ENCODE measurements at regions not wholly inside any gene's neighbourhood (a gene's known extent, or its start where the extent isn't known, plus 50 kb on each side); places are given as distances from the start of the nearest gene placed in this dataset.
"Not testable (repeated sequence)": the region's sequence is repeated elsewhere in the genome, so short reads cannot be mapped to it uniquely, and the experiment has no call there.

DNA sequence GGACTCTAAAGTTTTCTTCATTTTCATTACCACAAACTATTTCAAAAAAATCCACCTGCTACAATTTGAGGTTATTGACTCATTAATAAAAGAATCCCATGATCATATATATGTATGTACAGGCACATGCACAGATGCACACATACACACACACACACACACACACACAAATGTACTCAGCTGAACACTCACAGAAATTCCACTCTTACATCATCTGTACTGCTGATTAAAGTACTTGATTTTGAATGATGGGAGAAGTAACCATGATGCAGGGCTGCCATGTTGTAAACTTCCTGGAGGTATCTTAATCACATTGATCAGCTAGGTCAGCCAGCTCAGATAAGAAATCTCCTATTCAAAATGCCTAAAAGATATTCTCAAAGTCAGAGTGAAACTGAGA lies 1313.2 kb upstream of the NRXN1 start:
- no peak for ATAC-seq

DNA sequence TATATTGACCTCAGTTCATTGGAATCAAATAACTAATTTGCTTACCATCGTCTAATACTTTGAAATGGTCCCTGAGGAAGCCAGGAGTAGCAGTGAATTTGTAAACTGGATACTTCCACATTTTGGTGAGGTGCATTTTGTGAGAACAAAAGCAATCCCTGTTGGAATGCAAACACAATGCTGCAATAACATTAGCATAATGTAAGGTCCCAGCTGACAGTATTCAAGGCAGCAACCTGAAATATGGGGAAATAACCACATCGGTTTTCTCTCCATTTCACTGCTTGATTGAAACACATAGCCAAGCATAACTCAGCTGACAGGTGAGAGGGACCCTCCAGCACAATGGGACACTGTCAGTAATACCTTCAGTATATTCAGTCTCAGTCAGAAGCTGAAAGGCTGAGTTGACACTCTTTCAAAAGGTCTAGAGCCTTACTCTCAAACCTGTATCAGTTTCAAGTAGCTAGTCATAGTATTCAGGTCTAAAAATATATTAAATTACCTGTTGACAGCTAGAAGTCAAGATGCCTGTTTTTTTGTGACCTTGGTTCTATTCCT lies 1311.9 kb upstream of the NRXN1 start:
- no peak for ATAC-seq

DNA sequence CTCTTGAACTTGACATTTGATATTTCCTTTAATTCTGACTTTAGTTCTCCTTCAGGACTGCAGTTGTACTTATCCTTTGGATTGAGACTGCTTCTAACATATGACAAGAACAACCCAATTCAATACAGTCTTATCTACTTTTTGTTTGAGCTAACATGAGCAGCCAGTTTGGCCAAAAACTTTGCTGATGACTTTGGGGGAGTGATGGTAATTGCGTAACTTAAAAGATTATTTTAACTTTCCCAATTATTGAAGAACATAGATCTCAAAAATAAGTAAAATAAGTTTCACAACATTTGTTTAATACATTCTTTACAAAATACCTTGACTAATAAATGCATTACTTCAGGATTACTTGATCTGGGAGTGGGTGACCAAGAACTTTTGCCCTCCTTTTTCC lies 1311.1 kb upstream of the NRXN1 start:
- no peak for ATAC-seq

DNA sequence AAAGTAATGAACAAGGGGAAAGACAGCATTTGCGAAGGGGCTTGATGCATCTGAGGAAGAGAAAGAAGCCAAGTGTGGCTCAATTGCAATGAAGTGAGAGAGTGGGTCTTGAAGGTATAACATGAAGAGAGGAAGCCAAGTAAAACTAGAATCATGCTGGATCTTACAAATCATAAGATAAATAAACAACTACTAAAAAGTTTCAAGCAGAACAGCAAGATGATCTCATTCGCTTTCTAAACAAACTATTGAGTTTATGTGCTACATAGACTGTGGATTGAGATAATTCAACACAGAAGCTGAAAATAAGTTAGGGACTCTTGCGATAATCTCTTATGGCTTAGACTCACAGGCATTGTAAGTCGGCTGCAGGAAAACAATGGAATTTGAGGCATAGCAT lies 1310.5 kb upstream of the NRXN1 start:
- ATAC-seq, result no peak

DNA sequence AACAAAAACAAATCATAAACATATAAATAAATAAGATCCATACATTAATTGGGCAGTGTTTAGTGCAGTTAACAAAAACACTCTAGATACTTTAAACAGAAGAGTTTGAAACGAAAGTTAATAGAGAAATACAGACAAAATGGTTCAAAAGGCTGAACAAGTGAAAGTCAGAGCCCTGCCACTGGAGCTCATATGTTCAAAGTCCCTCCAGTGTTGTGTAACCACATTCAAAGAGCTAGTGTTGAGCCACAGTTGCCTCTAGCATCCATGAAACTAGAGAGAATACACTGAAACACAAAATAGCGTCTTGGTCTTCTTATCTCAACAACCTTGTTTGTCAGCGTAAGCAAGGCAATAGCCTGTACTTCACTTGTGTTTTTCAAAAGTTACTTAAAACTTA lies 1309.8 kb upstream of the NRXN1 start:
- no peak for ATAC-seq

DNA sequence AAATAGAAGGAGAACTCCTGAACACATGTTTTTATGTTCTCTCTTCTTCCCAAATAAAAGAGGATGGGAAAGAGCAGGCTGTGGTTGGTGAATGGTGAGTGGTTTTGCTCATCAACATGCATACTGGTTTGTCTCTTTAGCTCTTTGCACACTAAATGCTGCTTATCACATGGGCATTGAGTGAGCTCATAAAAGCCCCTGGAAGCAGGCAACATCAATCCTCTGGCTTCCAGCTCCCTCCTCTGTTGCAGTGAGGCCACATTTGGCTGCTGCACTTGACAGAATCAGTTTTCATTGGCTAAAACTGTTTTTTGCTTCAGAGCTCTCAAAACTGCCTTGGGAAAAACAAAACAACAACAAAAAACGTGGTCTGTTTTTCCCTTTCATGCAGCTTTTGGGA lies 1308.2 kb upstream of the NRXN1 start:
- no peak for ATAC-seq

DNA sequence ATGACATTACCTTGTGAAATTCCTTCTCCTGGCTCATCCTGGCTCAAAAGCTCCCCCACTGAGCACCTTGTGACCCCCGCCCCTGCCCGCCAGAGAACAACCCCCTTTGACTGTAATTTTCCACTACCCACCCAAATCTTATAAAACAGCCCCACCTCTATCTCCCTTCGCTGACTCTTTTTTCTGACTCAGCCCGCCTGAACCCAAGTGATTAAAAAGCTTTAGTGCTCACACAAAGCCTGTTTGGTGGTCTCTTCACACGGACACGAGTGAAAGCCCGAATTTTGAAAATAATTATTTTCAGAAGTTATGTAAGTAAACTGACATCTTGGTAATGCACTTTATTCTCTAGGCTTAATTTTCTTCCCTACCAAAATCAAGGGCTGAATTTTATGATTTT lies 1305.9 kb upstream of the NRXN1 start:
- not testable (repeated sequence) for ATAC-seq

DNA sequence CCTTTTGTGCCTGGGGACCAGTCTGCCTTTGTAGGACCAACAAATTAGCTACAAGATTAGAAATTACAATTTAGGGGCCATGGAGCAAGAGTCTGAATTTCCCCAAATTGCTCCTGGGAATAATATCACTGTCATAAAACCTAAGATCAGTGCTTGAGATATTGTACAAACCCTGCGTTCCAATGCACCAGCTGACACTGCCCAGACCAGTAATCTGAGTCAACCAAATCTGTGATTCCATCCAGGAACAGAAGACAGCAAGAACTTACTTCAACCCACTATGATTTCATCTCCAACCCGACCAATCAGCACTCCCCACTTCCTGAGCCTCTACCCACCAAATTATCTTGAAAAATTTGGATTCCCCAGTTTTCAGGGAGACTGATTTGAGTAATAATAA lies 1305.0 kb upstream of the NRXN1 start:
- ATAC-seq, result no peak

DNA sequence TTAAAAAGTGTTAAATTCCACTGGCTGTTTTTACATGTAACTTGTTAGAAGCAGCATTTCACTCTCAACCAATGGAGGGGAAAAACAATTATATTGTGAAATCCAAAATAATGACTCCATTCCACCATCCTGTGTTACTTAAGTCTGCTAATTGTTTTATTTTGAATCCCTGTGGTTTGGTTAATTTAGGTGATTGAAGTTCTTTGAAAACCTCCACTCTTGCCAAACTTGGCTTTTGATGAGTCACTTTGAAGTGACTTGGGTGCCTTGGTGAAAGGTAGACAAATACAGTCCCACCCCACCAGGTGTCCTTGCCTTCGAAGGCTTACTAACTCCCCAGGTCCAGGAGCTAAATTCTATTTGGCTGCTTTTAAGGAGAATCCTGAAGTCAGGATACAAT lies 1303.8 kb upstream of the NRXN1 start:
- no peak for ATAC-seq

DNA sequence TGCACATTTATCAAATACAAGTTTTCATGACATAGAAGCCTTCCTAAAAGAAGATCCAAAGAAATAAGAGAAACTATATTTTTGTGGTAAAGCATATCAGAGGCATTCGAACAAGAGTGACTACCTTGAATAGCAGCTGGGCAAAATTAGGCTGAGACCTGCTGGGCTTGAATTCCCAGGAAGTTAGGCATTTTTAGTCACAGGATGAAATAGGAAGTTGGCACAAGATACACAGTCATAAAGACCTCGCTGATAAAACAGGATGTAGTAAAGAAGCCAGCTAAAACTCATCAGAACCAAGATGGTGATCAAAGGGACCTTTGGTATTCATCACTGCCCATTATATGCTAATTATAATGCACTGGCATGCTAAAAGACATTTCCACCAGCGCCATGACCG lies 1302.3 kb upstream of the NRXN1 start:
- ATAC-seq, result no peak

DNA sequence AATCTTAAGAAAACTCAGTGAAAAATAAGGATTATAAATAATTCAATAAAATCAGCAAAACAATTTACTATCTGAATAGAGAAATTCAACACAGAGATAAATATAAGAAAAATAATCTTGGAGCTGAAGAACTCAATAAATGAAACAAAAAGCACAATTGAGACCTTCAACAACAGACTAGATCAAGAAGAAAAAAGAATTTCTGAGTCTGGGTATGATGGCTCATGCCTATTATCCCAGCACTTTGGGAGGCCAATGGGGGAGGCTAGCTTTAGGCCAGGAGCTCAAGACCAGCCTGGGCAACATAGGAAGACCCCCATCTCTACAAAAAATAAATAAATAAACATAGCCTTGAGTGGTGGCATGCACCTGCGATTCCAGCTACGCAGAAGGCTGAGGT lies 1295.7 kb upstream of the NRXN1 start:
- ATAC-seq, result no peak

DNA sequence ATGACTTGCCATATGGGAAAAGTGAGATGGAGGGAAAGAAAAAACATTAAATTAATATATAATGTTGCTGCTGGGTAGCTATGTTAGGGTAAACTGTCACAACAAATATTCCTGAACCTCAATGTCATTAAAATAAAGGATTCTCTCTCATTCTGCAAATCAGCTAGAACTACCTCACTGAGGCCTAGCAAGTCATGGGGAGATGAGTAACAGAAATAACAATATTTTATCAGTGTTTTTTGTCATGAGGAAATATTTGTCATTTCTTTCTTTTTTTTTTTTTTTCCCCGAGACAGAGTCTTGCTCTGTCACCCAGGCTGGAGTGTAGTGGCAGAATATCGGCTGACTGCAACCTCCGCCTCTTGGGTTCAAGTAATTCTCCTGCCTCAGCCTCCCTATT lies 1282.3 kb upstream of the NRXN1 start:
- ATAC-seq, result no peak

DNA sequence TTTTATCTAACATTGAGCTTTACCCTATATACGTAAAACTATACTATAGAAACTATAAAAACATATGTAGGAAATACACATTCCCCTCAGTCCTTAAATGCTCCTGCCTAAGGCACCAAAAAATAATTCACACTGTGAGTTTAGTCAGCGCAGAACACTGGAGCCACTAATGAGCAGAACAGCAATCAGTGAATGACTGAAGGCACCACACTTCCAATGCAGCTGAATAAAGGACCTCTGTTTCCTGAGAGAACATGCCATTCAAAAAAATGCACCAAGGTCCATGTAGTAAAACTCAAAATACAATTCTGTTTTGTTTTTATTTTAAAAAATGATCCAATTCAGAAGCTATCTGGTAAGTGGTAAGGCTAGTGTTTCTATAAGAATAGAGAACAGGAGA lies 1280.6 kb upstream of the NRXN1 start:
- no peak for ATAC-seq

DNA sequence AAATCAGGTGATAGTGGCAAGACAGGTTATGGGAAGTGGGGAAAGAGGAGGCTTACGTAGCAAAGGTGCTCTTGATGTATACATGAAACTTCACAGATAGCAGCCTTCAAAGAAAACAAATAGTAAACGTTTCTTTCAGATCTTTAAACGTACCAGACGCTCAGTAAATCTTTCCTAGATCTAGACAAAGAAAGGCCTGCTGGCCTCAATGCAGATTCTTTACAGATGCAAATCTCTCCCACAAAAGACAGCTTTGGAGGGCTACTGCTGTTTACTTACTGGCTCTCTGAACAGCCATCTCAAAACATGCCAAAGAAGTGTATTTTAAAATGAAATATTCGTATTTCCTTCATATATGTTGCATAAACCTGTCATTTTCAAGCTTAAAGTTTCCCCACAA lies 1279.9 kb upstream of the NRXN1 start:
- no peak for ATAC-seq

DNA sequence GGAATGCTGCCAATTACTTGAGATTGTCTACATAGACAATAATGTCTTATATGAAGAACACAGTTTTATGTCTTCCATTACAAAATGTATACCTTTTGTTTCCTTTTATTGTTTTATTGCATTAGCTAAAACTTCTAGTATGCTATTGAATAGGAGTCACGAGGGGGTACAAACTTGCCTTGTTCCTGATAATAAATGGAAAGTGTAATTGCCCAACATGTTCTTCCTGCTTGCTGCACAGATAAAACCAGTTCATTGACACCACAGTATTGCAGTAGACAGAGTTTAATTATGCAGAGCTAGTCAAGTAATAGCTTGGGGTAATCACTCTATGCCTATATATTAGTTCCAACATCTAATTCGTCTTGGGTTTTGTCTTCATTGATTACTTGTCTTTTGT lies 1276.2 kb upstream of the NRXN1 start:
- ATAC-seq, result no peak

DNA sequence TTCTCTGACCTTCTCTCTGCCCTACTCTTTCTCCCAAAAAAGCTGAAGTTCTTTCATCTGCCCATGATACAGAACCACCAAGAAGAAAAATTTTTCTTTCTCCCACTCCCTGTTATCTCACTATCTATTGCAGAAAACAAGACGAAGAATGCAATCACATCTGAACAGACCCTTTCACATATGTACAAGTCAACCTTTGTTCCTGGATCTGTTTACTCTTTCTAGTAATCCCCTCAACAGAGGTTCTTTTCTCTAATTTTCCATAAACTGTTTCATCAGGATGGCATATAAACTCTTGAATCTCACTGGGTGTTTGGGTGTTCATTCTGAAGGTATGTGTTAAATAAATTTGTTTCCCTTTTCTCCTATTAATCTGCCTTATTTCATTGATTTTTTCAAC lies 1262.7 kb upstream of the NRXN1 start:
- no peak for ATAC-seq

DNA sequence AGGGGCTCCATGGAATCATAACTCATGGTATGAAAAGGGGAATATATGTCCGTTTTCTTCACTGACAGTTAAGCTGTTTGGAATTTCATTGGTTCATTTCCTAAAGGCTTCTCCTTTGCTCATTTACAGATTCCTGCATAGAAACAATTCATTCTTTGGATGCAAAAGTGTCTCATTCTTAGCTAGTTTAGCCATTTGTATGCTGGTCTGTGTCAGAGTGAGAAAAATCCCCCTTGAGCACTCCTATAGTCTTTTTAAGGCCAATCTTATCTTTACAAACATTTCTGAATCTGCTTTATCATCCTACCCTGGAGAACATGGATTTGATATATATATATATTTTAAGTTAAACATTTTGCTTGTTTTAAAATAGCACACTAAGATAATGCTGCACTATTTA lies 1260.9 kb upstream of the NRXN1 start:
- no peak for ATAC-seq

DNA sequence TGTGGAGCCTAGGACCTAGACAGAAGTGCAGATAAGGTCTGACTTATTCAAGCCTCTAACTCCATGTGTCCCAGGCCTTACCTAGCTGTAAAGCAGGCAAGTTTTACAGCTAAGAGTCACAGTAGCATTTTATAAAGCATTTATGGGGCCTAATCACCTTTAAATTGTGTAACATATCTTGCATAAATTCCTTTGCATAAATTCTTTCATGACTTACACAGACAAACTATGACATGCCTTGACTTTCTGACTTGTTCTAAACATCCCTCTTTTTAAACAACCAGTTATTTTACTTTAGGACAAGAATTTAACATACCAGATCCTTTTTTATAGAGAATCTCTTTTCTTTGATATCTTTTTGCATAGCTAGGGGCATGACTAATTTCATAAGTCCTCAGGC lies 1257.8 kb upstream of the NRXN1 start:
- ATAC-seq, result no peak

DNA sequence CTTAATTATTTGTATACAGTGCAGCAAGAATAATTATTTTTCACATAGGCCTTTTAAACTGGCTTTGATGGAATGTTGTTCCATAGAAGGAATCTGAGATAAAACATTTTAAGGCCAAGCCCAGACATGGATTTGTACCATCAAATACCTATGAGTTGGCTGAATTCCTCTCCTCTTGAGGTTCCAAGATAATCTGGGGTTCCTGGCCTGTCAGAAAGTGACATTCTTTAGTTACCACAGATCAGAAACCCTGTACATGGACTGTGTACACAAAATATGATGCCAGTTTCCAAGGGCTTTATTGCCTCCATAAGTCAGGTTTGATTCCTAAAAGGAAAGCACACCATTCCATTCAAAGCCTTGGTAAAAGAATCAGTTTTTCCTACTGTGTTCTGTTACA lies 1256.7 kb upstream of the NRXN1 start:
- no peak for ATAC-seq

DNA sequence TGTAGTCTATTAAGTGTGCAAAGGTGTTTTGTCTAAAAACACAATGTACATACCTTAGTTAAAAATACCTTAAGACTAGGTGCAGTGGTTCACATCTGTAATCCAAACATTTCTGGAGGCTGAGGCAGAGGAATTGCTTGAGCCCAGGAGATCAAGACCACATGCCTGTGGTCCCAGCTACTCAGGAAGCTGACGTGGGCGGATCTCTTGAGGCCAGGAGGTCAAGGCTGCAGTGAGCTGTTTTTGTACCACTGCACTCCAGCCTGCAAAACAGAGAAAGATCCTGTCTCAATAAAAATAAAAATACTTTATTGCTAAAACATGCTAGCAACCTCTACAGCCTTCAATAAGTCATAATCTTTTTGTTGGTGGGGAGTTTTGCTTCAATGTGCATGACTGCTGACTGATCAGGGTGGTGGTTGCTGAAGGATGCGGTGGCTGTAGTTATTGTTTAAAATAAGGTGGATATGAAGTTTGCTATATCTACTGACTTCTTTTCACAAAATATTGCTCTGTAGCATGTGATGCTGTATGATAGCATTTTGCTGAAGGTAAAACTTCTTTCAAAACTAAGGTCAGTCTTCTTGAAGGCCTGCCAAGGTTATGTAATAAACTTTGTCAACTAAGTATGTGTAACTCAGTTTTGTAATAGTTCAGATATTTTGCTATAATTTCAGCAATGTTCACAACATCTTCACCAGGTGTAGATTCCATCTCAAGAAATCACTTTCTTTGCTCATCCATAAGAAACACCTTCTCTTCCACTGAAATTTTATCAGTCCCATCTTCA lies 1238.0 kb upstream of the NRXN1 start:
- no peak for ATAC-seq

DNA sequence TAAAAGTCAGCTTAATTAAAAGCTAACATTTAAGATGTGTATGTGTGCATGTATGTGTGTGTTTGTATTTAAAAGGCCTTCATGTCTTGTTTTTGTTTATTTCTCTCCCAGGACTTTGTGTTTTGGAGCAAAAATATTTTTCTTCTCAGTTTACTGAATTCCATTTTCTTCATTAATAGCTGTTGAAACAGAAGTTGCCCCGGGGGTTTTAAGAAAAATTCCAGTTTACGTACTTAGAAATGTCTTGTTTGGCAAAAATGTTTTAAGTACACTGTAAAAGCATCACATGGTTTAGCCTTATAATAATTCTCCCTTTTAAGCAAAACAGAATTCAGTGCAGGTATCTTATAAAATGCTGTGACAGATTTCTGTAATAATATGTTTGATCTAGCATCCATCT lies 1233.0 kb upstream of the NRXN1 start:
- ATAC-seq, result no peak

DNA sequence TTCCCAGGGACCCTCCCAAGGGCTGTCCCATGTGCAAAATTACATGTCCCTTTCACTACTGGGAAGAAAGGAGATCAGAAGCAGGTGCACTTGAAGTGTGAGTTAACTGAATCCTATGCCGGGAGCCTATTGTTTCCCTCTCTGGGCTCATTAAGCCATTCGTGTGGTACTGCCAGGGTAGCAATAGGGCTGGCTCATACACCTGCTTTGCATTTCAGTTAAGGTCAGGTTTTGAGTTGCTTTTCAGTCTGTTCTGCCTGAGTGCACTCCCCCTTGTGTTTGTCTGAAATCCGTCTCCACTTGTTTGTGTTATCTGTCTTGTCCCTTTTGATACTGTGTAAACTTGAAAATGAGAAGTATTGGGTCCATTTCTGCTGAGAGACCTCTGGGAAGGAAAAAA lies 1232.6 kb upstream of the NRXN1 start:
- no peak for ATAC-seq

DNA sequence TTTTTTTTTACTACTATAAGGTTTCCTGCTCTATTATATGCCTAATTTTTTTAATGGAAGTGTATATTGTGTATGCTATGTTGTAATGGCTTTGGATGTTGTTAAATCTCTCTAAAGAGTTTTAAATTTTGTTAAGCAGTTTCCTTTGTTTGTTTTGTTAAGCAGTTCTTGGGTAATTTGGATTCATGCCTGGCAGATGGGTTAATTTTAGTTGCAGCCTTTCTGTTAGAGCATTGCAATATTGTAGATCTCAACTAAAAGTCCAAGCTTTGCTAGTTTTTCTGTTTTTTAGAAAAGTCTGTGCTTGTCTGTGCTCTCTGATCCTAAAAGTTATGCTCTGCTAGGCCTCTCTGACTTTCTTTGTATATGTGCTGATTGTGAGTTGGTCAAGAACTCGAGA lies 1229.0 kb upstream of the NRXN1 start:
- ATAC-seq, result no peak

DNA sequence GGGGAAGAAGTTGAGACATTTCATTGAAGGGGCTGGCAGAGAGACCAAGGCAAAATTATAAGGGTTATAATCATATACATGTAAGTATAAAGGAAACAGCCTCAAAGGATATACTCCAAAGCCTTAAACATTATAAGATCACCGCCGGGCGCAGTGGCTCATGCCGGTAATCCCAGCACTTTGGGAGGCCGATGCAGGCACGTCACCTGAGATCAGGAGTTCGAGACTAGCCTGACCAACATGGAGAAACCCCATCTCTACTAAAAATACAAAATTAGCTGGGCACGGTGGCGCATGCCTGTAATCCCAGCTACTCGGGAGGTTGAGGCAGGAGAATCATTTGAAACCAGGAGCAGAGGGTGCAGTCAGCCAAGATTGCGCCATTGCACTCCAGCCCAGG lies 1227.0 kb upstream of the NRXN1 start:
- ATAC-seq, result not testable (repeated sequence)

DNA sequence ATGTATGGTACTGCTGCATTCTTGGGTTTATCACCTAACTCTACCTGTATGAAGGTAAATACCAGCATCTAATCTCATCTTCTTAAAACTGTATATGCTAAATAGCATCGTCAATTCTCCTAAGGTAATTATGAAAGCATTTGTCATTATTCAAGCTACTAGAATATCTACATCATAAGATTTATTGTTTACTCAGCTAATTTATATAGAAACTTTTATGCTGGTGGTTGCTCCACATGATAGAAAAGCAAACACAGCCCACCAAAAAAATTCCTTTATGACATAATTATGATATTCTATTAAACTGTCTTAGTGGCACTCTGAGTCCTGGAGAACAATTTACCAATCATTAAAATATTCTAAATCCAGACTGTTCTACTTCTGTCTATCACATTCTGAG lies 1226.1 kb upstream of the NRXN1 start:
- ATAC-seq, result no peak
